K562 (cell line): ENCODE measurements at regions not wholly inside any gene's neighbourhood (a gene's known extent, or its start where the extent isn't known, plus 50 kb on each side); places are given as distances from the start of the nearest gene placed in this dataset.
A peak's percentile ranks its signal among the peaks of the same experiment; 100 is the strongest.

Experiments
- ARID1B ChIP-seq: fragments of 450-650 bp; IDR thresholded peaks from 2 replicates; pipeline ENCODE4 v1.6.1; 2016; ENCODE audit warnings: antibody characterized with exemption, mild to moderate bottlenecking, inconsistent platforms
- ATF7 ChIP-seq: fragments of 450-650 bp; IDR thresholded peaks from 2 replicates; pipeline ENCODE4 v1.7.1; 2014; ENCODE audit warnings: mild to moderate bottlenecking, moderate library complexity
- BRD4 ChIP-seq: fragments of 200-600 bp; sonication (generic); IDR thresholded peaks from 2 replicates; pipeline ENCODE4 v1.6.1; 2017; ENCODE audit warnings: inconsistent platforms
- DNMT1 ChIP-seq: fragments of 450-650 bp; IDR thresholded peaks from 2 replicates; pipeline ENCODE4 v1.6.1; 2016; ENCODE audit warnings: antibody characterized with exemption, mild to moderate bottlenecking
- EHMT2 ChIP-seq: fragments of 450-650 bp; IDR thresholded peaks from 2 replicates; pipeline ENCODE4 v1.6.1; 2018; ENCODE audit warnings: antibody characterized with exemption
- ETV1 ChIP-seq: fragments of 450-650 bp; conservative IDR thresholded peaks from 2 replicates; pipeline ENCODE4 v1.6.1; 2016; ENCODE audit warnings: missing genetic modification characterization, control low read depth, low read depth, missing compliant biosample characterization
- FOXJ2 ChIP-seq: fragments of 200-800 bp; sonication (Bioruptor generic); IDR thresholded peaks from 2 replicates; pipeline ENCODE4 v1.6.1; 2016; ENCODE audit warnings: missing genetic modification characterization, missing compliant biosample characterization
- MAFG ChIP-seq: fragments of 450-650 bp; conservative IDR thresholded peaks from 2 replicates; pipeline ENCODE4 v1.6.1; 2016; ENCODE audit warnings: missing genetic modification characterization, missing compliant biosample characterization
- MCM7 ChIP-seq, 2 experiments: fragments of 450-650 bp; IDR thresholded peaks; 2 replicates each; pipeline ENCODE4 v1.6.1; 2016 to 2018
- MEIS2 ChIP-seq: fragments of 450-650 bp; IDR thresholded peaks from 2 replicates; pipeline ENCODE4 v1.6.1; 2014; ENCODE audit warnings: mild to moderate bottlenecking; ENCODE audit not compliant: partially characterized antibody
- MTA1 ChIP-seq: fragments of 450-650 bp; IDR thresholded peaks from 2 replicates; pipeline ENCODE4 v1.6.1; 2017; ENCODE audit warnings: borderline replicate concordance
- NFE2 ChIP-seq: IDR thresholded peaks from 2 replicates; pipeline ENCODE4 v1.6.1; 2014; ENCODE audit warnings: antibody characterized with exemption, low read depth
- NFIX ChIP-seq: fragments of 250-450 bp; sonication (Bioruptor Pico); IDR thresholded peaks from 2 replicates; pipeline ENCODE4 v1.4.0; 2020; ENCODE audit warnings: low read depth, mild to moderate bottlenecking, moderate library complexity
- PHF21A ChIP-seq: fragments of 450-650 bp; IDR thresholded peaks from 2 replicates; pipeline ENCODE4 v1.6.1; 2017; ENCODE audit warnings: low read depth, borderline replicate concordance
- RBM22 ChIP-seq: fragments of 200-400 bp; formaldehyde crosslinking; IDR thresholded peaks from 2 replicates; pipeline ENCODE4 v1.6.1; 2018; ENCODE audit warnings: low read length, low read depth; ENCODE audit not compliant: poor library complexity, severe bottlenecking
- SMARCC2 ChIP-seq: fragments of 450-650 bp; IDR thresholded peaks from 2 replicates; pipeline ENCODE4 v1.6.1; 2017; ENCODE audit warnings: antibody characterized with exemption, moderate library complexity, mild to moderate bottlenecking, low read depth
- SRF ChIP-seq, 2 experiments: fragments of 250-450, 450-650 bp in 1 of 2; sonication (Bioruptor Pico) in 1 of 2; sonication (generic) in 1 of 2; formaldehyde crosslinking; IDR thresholded peaks; 2 replicates each; pipeline versions ENCODE4 v1.5.0 to v1.5.1; 2020 to 2022; ENCODE audit warnings: mild to moderate bottlenecking in 1 of 2, missing genetic modification reagents in 1 of 2
- TAL1 ChIP-seq: fragments of 450-650 bp; IDR thresholded peaks from 2 replicates; pipeline ENCODE4 v1.6.1; 2016; ENCODE audit warnings: mild to moderate bottlenecking
- TRIM24 ChIP-seq, 2 experiments: fragments of 450-650 bp; IDR thresholded peaks; 2 replicates each; pipeline ENCODE4 v1.6.1; 2016
- ZNF134 ChIP-seq: fragments of 250-450 bp; sonication (Bioruptor Pico); conservative IDR thresholded peaks from 2 replicates; pipeline ENCODE4 v1.4.0; 2020
- ZNF436 ChIP-seq: fragments of 250-450, 450-650 bp; sonication (Bioruptor Pico); formaldehyde crosslinking; IDR thresholded peaks from 2 replicates; pipeline ENCODE4 v1.7.0; 2020; ENCODE audit warnings: mild to moderate bottlenecking
- TF ChIP-seq, protein P1 (sequence below): fragments of 450-650 bp; IDR thresholded peaks from 2 replicates; pipeline ENCODE4 v1.6.1; 2016; ENCODE audit warnings: missing biosample characterization, missing genetic modification characterization
- TF ChIP-seq, protein P2 (sequence below): sonication (generic); formaldehyde crosslinking; IDR thresholded peaks from 2 replicates; pipeline ENCODE4 v1.8.1; 2023; ENCODE audit warnings: mild to moderate bottlenecking, missing genetic modification reagents
- TF ChIP-seq, protein P3 (sequence below): fragments of 450-650 bp; formaldehyde crosslinking; IDR thresholded peaks from 2 replicates; pipeline ENCODE4 v1.4.0; 2022; ENCODE audit warnings: missing genetic modification characterization
- TF ChIP-seq, protein P4 (sequence below): sonication (generic); formaldehyde crosslinking; IDR thresholded peaks from 2 replicates; pipeline ENCODE4 v1.5.0; 2020; ENCODE audit warnings: missing genetic modification reagents

DNA sequence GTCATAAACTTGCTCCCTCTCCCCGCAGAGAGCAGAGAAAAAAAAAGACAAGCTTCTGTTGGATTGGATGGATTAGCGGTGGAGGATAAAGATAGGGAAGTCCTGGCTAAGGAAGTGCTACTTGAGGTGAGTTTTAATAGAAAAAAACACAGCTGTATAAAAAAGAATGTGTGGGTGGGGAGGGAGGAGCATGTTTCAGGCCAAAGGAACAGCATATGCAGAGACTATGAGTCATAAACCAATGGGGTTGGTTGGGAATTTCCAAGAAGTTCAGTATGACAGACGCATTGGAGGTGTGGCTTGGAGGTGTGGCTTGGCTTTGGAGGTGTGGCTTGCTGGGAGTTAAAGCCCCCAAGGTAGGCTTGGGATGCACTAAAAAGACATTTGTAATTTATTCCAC lies 103.0 kb upstream of the LSM8 start (continued):
- TF ChIP-seq, protein P1, sequence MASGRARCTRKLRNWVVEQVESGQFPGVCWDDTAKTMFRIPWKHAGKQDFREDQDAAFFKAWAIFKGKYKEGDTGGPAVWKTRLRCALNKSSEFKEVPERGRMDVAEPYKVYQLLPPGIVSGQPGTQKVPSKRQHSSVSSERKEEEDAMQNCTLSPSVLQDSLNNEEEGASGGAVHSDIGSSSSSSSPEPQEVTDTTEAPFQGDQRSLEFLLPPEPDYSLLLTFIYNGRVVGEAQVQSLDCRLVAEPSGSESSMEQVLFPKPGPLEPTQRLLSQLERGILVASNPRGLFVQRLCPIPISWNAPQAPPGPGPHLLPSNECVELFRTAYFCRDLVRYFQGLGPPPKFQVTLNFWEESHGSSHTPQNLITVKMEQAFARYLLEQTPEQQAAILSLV (tag), result no peak
- no peak for TF ChIP-seq RBM22
- TF ChIP-seq BRD4, result no peak
- no peak for TF ChIP-seq NFE2
- TF ChIP-seq DNMT1, result no peak
- TF ChIP-seq ARID1B, result peak; percentile 61; the same call in 1 of the 2 replicates
- no peak for TF ChIP-seq SMARCC2
- no peak for TF ChIP-seq FOXJ2 (tag)
- TF ChIP-seq, protein P2, sequence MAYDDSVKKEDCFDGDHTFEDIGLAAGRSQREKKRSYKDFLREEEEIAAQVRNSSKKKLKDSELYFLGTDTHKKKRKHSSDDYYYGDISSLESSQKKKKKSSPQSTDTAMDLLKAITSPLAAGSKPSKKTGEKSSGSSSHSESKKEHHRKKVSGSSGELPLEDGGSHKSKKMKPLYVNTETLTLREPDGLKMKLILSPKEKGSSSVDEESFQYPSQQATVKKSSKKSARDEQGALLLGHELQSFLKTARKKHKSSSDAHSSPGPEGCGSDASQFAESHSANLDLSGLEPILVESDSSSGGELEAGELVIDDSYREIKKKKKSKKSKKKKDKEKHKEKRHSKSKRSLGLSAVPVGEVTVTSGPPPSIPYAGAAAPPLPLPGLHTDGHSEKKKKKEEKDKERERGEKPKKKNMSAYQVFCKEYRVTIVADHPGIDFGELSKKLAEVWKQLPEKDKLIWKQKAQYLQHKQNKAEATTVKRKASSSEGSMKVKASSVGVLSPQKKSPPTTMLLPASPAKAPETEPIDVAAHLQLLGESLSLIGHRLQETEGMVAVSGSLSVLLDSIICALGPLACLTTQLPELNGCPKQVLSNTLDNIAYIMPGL (CRISPR knock-in tag), result no peak
- TF ChIP-seq TRIM24 (IDR thresholded peaks at IDR 0.05), result no peak
- TF ChIP-seq EHMT2, result 0 out of 2 replicates have a peak, but pooled peaks have one; percentile 22
- TF ChIP-seq NFIX (CRISPR knock-in tag), result no peak
- TF ChIP-seq, protein P3, sequence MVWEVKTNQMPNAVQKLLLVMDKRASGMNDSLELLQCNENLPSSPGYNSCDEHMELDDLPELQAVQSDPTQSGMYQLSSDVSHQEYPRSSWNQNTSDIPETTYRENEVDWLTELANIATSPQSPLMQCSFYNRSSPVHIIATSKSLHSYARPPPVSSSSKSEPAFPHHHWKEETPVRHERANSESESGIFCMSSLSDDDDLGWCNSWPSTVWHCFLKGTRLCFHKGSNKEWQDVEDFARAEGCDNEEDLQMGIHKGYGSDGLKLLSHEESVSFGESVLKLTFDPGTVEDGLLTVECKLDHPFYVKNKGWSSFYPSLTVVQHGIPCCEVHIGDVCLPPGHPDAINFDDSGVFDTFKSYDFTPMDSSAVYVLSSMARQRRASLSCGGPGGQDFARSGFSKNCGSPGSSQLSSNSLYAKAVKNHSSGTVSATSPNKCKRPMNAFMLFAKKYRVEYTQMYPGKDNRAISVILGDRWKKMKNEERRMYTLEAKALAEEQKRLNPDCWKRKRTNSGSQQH, result no peak
- TF ChIP-seq MCM7 (IDR thresholded peaks at IDR 0.05), result no peak
- no peak for TF ChIP-seq MTA1
- TF ChIP-seq, protein P4, sequence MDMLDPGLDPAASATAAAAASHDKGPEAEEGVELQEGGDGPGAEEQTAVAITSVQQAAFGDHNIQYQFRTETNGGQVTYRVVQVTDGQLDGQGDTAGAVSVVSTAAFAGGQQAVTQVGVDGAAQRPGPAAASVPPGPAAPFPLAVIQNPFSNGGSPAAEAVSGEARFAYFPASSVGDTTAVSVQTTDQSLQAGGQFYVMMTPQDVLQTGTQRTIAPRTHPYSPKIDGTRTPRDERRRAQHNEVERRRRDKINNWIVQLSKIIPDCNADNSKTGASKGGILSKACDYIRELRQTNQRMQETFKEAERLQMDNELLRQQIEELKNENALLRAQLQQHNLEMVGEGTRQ (CRISPR knock-in tag), result no peak
- no peak for TF ChIP-seq ZNF134
- TF ChIP-seq MAFG (tag), result no peak
- no peak for TF ChIP-seq ETV1 (tag)
- no peak for TF ChIP-seq MEIS2
- TF ChIP-seq TAL1, result no peak
- TF ChIP-seq ZNF436 (CRISPR knock-in tag), result no peak
- 0 out of 2 replicates have a peak, but pooled peaks have one; percentile 27 for TF ChIP-seq ATF7
- no peak for TF ChIP-seq PHF21A
- TF ChIP-seq SRF (CRISPR knock-in tag; IDR thresholded peaks at IDR 0.05), result 0 out of 4 replicates have a peak, but pooled peaks of 1 of the 2 experiments have one; percentile 18
